ENCODE measurements at regions not wholly inside any gene's neighbourhood (a gene's known extent, or its start where the extent isn't known, plus 50 kb on each side); places are given as distances from the start of the nearest gene placed in this dataset.
A peak's percentile ranks its signal among the peaks of the same experiment; 100 is the strongest.
"Not testable (repeated sequence)": the region's sequence is repeated elsewhere in the genome, so short reads cannot be mapped to it uniquely, and the experiment has no call there.

GRCh38 chr15:69871511-69872134 lies 226.1 kb downstream of the TLE3 start:
- DNase-seq, result peak; percentile 57

GRCh38 chr15:69873807-69874206 lies 223.9 kb downstream of the TLE3 start:
- no peak for DNase-seq

GRCh38 chr15:69874321-69874720 lies 223.4 kb downstream of the TLE3 start:
- no peak for DNase-seq

- DNase-seq, result no peak
These were observed 221.4 kb downstream of the TLE3 start for GRCh38 chr15:69876064-69876940.

- not testable (repeated sequence) for DNase-seq
These were observed 217.8 kb downstream of the TLE3 start for GRCh38 chr15:69879963-69880362.

- no peak for DNase-seq
These were observed 217.0 kb downstream of the TLE3 start for GRCh38 chr15:69880571-69881301.

- no peak for DNase-seq
These were observed 216.4 kb downstream of the TLE3 start for GRCh38 chr15:69881302-69881670.

- no peak for DNase-seq
These were observed 216.0 kb downstream of the TLE3 start for GRCh38 chr15:69881766-69882165.

- no peak for DNase-seq
These were observed 214.4 kb downstream of the TLE3 start for GRCh38 chr15:69883306-69883705.

- no peak for DNase-seq
These were observed 212.4 kb downstream of the TLE3 start for GRCh38 chr15:69885173-69885955.

- no peak for DNase-seq
These were observed 210.7 kb downstream of the TLE3 start for GRCh38 chr15:69887009-69887408.

- DNase-seq, result no peak
These were observed 210.2 kb downstream of the TLE3 start for GRCh38 chr15:69887553-69887952.

GRCh38 chr15:69888406-69888805 lies 209.3 kb downstream of the TLE3 start:
- DNase-seq, result no peak

GRCh38 chr15:69891070-69891536 lies 206.6 kb downstream of the TLE3 start:
- DNase-seq, result no peak

- no peak for DNase-seq
These were observed 206.1 kb downstream of the TLE3 start for GRCh38 chr15:69891606-69892005.

GRCh38 chr15:69892351-69892750 lies 205.4 kb downstream of the TLE3 start:
- no peak for DNase-seq

GRCh38 chr15:69893086-69893485 lies 204.6 kb downstream of the TLE3 start:
- no peak for DNase-seq

- DNase-seq, result peak; percentile 75
These were observed 203.9 kb downstream of the TLE3 start for GRCh38 chr15:69893863-69894262.

GRCh38 chr15:69895202-69895601 lies 202.5 kb downstream of the TLE3 start:
- DNase-seq, result no peak

GRCh38 chr15:69896606-69897005 lies 201.1 kb downstream of the TLE3 start:
- no peak for DNase-seq

- no peak for DNase-seq
These were observed 200.7 kb downstream of the TLE3 start for GRCh38 chr15:69897061-69897460.

All from tongue (tissue), 1 donor.